Stromal cell of bone marrow (primary cell): ENCODE measurements at regions not wholly inside any gene's neighbourhood (a gene's known extent, or its start where the extent isn't known, plus 50 kb on each side); places are given as distances from the start of the nearest gene placed in this dataset.

ENCODE experiments used
- DNase-seq: peaks from one replicate; pipeline ENCODE4 v3.0.0-alpha.2; 2012; ENCODE audit warnings: low read depth

DNA sequence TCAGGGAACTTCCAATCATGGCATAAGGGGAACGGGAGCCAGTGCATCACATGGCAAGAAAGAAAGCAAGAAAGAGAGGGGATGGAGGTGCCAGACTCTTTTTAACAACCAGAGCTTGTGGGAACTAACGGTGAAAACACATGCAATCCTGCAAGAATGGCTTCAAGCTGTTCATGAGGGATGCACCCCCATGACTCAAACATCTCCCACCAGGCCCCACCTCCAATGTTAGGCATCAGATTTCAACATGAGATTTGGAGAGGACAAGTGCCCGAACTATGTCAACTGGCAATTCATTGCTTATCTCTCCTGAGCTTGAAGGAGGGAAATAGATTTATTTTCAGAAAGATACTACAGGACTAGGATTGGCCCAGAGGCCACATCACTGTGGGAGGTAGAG is 270.0 kb downstream of the SLC4A3 start:
- DNase-seq: no peak

DNA sequence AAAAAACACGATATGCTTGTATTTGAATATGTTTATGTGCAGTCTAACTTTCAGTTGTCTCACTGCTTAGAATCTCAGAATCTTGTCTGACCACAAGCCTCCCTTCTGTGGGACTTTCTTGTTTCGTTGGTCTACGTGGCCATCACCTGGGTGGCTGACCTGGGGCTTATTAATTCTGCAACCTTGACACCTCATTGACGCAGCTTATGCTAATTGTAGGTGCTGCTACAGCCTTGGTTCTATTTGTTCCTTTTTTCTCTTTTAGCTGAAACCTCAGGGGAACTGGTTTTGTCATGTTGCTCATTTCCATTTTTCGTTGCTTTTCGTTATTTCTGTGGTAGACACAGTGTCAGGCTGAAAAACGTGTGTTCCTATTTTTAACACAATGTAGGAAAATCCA is 273.7 kb downstream of the SLC4A3 start:
- no peak for DNase-seq

DNA sequence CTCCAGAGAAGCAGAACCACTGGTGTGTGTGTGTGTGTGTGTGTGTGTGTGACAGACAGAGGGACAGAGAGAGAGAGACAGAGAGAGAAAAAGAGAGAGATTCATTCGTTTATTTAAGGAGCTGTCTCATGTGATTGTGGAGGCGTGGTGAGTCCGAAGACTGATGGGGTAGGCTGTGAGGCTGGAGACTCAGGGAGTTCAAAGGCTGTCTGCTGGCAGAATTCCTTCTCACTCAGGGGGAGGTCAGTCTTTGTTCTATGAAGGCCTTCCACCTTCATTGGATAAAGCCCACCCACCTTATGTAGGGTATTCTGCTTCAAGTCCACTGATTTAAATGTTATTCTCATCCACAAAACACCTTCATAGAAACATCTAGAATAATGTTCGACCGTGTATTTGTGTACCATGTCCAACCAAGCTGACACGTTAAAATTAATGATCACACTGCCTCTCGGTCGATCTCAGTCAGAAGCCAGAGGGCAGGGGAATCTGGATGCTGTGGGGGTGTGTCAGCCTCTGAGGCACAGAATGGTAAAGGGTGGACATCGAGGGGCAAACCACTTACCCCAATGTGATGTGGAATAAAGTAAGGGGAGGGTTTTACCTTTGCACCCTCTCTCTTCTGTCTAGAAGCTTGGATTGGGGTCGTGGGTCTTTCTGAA is 275.6 kb downstream of the SLC4A3 start:
- DNase-seq: no peak

DNA sequence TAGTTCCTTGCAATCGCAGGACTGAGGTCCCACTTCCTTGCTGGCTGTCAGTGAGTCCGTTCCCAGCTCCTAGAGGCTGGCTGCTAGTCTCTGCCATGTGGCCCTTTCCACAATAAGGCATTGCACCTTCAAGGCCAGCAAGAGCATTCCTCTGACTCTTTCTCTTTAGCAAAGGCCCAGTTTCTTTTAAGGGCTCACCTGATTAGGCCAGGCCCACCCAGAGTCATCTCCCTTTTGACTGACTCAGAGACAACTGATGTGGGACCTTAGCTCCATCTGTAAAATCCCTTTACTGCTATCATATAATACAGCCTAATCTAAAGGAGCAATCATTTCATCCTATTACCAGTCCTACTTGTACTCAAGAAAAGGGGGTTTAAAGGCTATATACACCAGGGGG is 278.2 kb downstream of the SLC4A3 start:
- DNase-seq: no peak

DNA sequence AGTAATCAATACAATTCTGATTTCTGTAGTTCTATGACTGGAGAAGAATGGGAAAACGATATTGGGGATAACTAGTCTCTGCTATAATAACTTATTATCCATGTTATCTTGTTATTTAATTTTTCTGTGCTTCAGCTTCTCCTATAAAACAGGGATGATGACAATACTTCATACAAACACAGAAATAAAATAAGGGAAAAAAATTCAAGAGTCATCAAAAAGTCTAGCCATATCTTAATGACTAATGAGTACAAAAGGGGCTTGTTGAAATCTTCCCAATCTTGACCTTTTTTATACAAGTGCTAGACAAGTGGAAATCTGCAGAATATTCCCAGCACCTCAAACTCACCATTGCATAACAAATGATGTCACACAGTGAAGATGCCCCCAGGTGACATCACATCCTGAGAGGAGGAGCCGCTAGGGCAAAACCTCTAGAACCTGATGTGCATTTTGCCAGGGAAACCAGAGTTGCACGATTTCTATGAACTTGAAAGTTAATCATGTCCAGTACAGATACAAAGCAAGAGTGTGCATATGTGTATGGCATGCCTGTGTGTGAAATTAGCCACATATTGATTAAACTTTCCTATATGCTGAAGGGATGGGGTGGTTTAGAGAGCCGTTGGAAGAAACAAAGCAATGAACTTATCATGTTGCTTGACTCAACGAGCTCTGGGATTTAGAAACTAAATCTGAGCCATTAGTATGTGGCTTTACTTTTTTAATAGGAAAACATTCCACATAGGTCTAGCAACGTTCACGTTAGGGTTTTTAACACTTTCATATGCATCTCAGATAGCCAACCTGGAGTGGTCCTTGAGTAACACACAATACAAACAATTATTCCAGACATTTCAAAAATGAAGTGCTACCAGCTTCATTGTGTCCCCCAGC is 278.9 kb downstream of the SLC4A3 start:
- no peak for DNase-seq

DNA sequence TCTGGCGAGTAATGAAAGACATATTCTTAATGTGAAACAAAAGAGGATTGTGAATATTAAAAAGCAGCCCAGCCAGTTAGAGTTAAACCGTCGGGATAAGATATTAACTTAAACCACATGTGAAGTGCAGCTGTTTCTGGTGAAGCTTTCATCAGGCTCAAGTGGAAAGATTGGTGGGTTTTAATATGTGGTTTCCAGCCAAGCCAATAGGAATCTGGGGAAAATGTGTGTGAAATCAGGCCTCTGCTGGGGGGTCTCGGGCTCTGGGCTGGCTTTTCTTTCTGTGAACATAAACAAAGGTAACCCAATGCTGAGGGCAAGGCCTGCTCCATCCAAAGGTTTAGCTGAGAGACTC is 279.6 kb downstream of the SLC4A3 start:
- DNase-seq: no peak

DNA sequence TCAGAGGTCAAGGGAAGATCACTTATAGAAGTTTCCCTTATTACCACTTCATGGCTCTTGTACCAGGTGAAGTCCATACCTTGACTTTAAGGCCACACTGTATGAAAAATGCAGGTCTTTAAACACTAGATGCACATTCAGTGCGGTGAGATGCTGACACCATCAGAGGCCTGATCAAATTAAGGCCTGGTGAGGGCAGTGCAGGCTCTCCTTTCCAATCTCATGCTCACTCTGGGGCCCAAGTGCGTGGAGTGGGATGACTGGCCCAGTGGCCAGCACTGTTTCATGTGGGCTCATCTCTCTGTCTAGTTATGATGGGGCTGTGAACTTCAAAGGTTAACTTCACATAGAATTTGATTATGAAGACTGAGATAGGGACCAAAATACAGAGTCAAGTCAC is 281.1 kb downstream of the SLC4A3 start:
- DNase-seq: no peak

DNA sequence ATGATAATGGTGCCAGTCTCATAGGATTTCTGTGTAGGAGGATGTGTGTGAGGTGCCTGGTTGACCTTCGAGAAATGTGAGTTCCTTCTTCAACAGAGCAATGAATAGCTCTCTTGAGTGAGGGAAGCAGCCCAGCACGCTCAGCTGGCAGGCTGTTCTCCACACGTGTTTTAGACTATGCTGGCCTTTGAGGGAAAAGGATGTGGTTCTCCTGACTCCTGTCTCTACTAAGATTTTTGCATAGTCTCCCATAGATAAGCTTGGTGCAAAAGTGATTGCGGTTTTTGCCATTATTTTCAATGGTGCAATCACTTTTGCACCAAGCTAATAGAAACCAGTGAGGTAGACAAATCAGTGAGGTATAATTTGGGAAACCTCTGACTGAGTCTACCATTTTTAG is 284.1 kb downstream of the SLC4A3 start:
- no peak for DNase-seq

DNA sequence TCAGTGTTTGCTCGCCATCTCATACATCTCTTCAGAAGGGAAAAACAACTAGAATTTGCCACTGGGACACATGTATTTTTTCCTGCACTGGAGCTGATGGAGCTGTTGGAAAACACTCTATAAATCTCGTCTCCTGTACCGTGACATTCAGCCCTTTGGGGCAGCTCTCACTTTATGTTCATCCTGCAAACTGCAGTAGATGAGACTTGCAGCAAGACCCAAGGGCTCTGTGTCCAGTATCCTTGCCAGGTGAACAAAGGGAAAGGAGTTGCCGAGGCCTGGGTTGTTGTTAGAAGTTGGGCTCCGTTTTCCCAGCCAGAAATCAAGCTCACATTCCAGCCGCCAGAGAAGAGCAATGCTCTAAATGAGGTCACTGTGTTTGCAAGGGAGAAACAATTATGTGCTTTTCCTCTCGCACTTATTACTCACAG is 285.1 kb downstream of the SLC4A3 start:
- peak; percentile 51 for DNase-seq

DNA sequence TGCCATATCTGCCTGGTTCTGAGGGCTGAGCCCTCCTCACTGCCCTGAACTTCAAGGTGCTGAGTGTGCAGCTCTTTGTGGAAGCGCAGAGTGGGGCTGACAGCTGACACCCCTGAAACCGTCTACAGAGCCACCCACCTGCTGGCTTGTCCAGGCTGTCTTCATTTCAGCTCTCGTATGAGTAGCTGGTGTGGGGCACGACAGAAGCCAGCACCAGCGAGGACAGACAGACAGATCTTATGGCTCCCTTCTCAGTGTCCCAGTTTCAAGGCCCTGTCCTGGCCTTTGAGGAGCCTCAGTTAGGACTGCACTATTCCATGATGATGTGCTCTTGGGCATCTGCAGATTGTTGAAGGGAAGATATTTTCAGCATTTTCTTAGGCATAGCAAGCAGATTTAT is 287.1 kb downstream of the SLC4A3 start:
- DNase-seq: no peak

DNA sequence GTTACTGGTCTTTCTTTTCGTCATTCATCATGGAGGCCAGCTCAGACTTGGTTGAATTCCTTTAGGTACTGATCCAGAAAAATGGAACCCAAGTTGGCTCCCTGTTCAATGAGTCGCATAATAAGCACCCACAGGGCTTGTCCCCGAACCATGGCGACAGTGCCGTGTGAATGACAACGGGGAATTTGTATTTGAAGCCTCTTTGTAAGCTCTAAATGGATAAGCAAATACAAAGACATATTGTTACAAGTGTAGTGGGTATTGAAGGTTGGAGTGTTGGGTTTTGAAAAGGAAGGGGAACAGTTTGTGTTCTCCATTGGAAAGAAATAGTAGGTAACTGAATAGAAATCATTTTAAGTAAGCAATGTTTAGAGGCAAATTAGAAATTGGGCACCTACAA is 288.9 kb downstream of the SLC4A3 start:
- no peak for DNase-seq

DNA sequence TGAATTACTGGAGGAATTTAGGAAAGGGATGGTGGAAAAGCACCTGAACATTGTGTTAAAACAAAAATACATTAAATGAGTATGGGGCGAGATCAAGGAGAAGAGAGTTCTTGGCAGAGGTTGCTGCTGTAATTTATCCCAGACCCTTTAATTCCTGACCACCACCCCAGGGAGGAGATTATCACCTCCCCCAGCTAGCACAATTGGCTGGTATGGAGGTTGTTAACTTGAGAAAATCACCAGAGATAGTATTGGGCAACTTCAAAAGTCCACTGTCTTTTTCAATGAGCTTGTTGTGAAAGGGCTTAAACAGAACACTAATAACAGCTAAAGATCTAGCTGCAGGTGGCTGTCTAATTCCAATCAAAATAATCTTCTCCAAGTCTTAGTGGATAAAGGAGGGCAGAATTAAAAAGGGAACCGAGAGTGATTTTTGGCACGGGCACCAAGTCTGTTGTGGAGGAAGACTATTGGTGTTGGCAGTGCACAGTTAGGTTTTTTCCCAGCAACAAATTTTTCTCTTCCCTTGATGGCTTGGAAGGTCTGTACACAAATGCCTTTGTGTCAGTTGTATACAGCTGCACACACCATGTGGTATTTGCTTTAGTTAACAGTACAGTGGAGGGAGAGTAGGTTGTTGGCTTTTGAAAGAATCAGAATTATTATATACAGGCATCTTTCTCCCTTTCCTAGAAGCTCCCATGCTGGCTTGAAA is 289.5 kb downstream of the SLC4A3 start:
- no peak for DNase-seq

DNA sequence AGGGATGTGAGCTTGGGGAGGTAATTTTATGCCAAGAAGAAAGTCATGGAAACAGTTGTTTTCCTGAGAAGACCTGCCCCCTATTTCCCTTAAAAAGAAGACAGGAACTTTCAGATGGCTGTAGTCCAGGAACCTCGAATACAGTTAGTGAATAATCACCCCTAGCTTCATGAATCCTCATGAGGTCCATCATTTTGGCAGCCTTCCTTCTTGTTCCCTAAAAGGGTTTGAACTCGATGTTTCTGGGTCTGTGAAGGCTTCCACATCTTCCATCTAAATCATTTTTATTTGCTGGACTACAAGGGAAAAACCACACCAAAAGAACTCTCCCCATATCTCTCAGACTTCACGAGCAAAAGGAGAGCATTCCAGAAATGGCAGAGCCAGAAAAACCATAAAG is 290.8 kb downstream of the SLC4A3 start:
- DNase-seq: no peak

DNA sequence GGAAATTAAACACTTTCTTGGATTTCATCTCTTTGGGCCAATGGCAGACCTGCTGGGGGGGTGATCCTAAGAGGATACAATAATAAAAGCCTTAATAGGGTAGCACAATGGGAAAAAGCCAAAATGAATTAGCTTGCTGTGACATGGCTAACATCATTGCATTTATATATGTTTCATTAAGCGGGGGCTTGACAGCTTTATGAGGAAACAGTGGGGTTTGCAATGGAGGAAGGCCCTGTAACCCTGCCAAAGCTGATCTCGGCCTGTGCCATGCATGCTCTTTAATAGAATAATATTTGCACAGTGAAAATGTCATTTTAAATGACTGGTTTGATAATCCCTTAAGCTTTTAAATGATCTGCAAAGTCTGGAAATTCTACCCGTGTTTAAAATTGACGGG is 291.5 kb downstream of the SLC4A3 start:
- DNase-seq: no peak

DNA sequence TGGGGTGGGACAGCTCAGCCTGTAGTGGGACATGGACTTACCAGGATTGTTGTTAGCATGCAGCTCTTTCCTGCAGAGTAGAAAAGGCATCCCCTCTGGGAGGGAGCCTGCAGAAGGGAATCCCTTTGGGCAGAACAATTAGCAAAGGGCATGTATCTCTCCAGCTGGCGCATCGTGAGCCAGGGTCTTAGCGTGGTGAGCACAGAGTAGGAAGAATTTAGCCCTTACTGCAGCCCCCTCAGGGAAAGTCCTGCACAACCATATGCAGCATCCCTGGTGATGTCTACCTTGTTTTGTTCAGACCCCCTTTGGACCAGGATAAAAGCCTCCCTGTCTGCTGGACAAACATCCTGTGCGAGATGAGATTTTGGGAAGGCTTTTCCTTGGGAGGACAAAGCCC is 292.1 kb downstream of the SLC4A3 start:
- DNase-seq: no peak

DNA sequence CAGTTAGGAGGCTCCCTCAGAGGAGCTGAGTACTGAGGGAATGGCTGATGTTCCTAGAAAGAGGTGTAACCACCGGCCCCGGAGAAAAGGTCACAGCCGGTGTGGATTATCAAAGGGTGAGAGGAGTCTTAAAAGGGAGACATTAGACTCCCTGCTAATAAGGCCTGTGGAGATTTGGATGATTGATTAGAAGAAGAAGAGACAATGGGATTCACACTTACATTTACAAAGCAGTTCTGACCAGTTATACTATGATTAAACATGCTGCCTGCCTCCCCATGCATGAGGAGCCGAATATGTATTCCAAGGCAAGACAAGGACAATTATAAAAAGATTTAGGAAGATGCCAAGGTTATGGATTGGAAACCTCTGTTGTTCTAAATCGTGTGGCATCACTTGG is 302.4 kb downstream of the SLC4A3 start:
- no peak for DNase-seq

DNA sequence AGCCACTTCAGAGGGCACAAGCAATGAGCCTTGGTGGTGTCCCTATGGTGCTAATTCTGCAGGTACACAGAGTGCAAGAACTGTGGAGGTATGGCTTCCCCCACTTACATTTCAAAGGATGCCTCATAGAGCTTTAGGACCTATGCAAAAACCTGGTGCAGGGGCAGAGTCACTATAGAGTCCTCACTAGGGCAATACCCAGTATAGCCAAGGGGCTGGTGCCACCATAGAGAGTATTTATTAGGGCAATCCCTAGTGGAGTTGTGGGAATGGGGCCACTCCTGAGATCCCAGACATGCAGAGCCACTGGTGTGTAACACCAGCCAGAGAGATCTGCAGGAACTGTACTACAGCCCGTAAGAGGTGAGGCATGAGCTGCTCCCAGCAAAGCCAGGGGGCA is 312.2 kb downstream of the SLC4A3 start:
- DNase-seq: no peak

DNA sequence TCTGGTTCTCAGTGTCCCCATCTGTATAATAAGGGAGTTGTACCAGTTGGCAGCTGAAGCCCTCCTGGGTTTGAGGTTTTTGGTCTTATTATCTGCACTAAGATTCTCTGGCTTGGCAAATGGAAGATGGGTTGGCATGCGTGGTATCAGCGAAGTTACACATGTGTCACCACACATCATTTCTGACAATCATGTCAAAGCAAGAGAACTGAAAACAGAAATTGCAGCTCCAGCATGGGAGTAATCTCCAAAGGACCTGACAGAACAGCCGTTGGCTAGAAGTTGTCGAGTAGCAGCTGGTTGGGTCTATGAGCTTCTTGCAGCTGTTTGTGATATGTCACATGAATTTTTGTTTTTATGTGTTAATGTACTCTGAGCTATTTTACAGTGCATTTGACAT is 317.4 kb downstream of the SLC4A3 start:
- DNase-seq: no peak

DNA sequence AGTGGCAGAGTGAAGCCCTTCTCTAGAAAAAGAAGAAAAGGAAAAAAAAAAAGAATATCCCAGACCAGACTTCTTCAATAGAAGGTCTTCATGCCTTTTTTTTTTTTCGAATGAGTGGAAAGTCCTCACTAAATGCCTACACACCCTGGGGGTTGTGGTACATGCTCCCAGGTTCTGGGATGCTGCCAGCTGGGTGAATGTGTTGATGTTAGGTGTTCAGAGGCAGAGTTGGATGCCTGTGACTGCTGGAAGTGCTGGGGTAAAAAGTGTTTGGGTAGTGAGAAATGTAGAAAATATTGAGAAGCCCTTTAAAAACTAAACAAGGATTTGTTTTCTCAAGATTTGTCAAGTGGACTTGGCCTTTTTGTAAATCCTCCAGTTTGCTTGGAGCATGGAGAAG is 318.6 kb downstream of the SLC4A3 start:
- no peak for DNase-seq

DNA sequence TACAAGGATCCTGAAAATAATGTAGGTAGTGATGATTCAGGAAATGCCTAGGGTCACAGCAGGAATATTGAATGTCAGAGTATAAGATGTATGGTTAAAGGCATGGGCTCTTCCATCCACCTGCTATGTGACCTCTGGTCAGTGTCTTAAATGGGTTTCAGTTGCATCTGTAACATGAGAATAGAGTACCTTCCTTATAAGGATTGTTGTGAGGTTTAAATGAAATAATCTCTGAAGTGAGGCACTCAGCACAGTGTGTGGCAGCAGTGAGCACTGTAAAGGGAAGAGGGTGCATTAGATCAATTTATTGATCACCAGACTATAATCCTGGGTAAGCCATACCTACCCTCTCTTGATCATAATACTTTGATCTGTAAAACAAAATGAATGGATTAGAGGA is 319.1 kb downstream of the SLC4A3 start:
- DNase-seq: no peak

DNA sequence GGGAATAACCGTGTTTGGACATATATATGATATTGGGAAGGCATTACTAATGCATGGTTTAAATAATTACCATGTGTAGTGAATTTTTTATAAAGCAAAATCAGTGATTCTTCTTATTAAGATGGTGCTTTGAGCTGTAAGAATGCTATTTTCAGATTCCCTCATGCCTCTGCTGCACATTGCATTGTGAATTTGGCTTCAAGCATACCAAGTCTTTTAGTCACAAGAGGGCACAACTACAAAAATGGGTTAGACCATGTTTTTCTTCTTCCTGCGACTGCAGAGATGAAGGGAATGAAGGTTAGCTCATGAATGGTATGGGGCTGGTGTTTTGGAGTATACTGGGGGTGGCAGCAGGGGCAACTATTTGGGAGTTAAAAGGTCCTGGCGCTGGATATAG is 320.1 kb downstream of the SLC4A3 start:
- DNase-seq: peak; percentile 31

DNA sequence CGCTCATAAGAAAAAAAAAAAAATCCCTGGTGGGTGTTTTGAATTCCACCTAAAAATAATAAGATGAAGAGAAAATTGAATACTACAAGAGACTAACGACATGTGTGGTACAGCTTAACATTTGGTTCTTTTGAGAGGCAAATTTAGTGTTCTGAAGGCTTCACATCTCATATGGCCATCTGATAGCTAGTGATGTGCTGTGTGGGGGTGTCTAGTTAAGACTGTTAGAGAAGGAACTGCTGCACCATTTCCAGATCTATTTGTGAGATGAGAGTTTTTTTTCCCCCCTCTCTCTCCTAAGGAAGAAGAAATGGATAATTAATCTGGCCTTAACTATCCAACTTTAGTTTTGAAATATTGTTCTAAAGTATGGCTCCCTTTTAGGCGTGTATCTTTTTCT is 321.6 kb downstream of the SLC4A3 start:
- DNase-seq: no peak

DNA sequence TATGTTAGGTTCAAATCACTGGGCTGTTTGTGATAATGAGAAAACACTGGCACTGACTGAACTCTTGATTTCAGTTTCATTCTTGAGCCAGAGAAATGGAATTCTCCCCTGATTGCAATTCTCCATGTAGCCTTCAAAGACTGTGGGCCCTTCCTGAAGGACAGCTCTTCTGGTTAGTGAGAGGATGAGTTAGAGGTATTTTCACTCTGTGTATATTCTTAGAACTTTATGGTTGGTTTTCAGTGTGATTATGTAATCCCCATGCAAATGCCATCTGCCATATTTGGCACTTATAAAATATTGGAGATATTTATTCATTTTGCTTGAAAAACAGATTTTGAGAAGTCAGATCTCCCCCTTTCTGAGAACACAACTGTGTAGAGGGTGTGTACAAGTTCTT is 323.7 kb downstream of the SLC4A3 start:
- no peak for DNase-seq
